ENCODE measurements at regions not wholly inside any gene's neighbourhood (a gene's known extent, or its start where the extent isn't known, plus 50 kb on each side); places are given as distances from the start of the nearest gene placed in this dataset.

DNA sequence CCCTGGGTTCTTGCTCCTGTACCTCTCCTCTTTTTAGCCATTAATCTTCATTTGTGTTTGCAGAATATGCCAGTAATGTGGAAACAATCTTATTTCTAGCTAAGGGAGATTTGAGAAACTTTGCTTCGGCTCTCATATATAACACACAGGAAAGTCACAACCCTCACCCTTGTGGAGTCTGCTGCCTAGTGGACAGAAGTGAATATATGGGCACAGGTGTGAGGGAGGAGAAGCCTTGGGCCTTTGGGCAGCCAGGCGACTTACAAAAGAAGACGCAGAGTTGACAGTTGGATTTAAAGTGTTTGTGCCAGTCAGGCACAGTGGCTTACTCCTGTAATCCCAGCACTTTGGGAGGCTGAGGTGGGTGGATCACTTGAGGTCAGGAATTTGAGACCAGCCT lies 181.8 kb upstream of the TBL1XR1 start:
- Histone ChIP-seq H3K79me2 (ENCODE audit: insufficient read depth, low read length) (no peaks in the 10 kb centered on the region), H3K4me1 (ENCODE audit: insufficient read depth, low read length) (no peaks in the 10 kb centered on the region), H3K9me3 (ENCODE audit: low read depth, low read length) (no peaks in the 10 kb centered on the region), H3K4me2 (ENCODE audit: insufficient read depth, low read length) (no peak overlapping the region), H3K27me3 (ENCODE audit: insufficient read depth, low read length) (no peaks in the 10 kb centered on the region), H3K4me3 (ENCODE audit: insufficient read depth, low read length) (no peak overlapping the region), H3K36me3 (ENCODE audit: insufficient read depth, low read length) (no peaks in the 10 kb centered on the region), H4K20me1 (ENCODE audit: insufficient read depth, low read length) (no peaks in the 10 kb centered on the region), H2AFZ (ENCODE audit: low read length) (no peak overlapping the region), H3K27ac (ENCODE audit: low read depth, low read length) (no peak overlapping the region)
- DNase-seq (ENCODE audit: insufficient read length, low spot score, missing footprints), result no peak
- TF ChIP-seq, protein P1, sequence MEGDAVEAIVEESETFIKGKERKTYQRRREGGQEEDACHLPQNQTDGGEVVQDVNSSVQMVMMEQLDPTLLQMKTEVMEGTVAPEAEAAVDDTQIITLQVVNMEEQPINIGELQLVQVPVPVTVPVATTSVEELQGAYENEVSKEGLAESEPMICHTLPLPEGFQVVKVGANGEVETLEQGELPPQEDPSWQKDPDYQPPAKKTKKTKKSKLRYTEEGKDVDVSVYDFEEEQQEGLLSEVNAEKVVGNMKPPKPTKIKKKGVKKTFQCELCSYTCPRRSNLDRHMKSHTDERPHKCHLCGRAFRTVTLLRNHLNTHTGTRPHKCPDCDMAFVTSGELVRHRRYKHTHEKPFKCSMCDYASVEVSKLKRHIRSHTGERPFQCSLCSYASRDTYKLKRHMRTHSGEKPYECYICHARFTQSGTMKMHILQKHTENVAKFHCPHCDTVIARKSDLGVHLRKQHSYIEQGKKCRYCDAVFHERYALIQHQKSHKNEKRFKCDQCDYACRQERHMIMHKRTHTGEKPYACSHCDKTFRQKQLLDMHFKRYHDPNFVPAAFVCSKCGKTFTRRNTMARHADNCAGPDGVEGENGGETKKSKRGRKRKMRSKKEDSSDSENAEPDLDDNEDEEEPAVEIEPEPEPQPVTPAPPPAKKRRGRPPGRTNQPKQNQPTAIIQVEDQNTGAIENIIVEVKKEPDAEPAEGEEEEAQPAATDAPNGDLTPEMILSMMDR (IDR thresholded peaks at IDR 0.05; ENCODE audit: extremely low read depth, low read depth, low read length), result no peak

DNA sequence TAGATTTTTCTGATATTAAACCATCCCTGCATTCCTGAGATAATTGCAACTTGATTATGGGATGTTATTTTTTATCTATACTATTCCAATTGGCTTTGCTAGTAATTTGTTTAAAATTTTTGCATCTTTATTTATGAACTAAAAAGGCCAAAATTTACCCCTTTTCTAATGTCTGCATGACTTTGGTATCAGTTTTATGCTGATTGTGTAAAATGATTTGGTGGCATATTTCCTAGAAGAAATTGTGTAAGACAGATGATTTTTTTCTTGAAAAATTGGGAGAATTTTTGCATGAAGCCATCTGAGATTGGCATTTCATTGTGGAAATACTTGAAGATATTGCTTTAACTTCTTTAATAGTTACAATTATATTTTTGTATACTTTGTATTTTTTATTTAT lies 183.8 kb upstream of the TBL1XR1 start:
- Histone ChIP-seq H3K4me3 (ENCODE audit: insufficient read depth, low read length) (no peak overlapping the region), H3K36me3 (ENCODE audit: insufficient read depth, low read length) (no peaks in the 10 kb centered on the region), H3K79me2 (ENCODE audit: insufficient read depth, low read length) (no peaks in the 10 kb centered on the region), H4K20me1 (ENCODE audit: insufficient read depth, low read length) (no peaks in the 10 kb centered on the region), H3K9me3 (ENCODE audit: low read depth, low read length) (no peaks in the 10 kb centered on the region), H3K4me1 (ENCODE audit: insufficient read depth, low read length) (peaks cover 6% of the 10 kb centered on the region), H3K4me2 (ENCODE audit: insufficient read depth, low read length) (no peak overlapping the region), H2AFZ (ENCODE audit: low read length) (no peak overlapping the region), H3K27me3 (ENCODE audit: insufficient read depth, low read length) (no peaks in the 10 kb centered on the region), H3K27ac (ENCODE audit: low read depth, low read length) (no peak overlapping the region)
- no peak for DNase-seq (ENCODE audit: insufficient read length, low spot score, missing footprints)
- TF ChIP-seq, protein P1 (IDR thresholded peaks at IDR 0.05; ENCODE audit: extremely low read depth, low read depth, low read length), result no peak

DNA sequence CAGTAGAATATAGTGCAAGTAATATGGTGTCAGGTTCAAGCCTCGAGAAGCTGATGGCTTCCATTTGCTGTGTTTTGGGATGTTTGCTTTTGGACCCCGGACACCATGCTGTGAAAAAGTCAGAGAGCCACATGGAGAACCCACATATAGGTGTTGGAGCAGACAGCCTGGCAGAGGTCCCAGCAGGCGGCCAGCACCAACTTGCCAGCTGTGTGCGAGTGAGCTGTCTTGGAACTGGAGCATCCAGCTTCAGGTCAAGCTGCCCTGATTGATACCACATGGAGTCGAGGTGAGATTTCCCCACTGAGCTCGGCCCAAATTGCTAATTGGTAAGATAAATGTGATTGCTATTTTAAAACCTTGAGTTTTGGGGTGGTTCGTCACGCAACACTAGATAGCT lies 185.7 kb upstream of the TBL1XR1 start:
- Histone ChIP-seq H4K20me1 (ENCODE audit: insufficient read depth, low read length) (no peaks in the 10 kb centered on the region), H3K4me1 (ENCODE audit: insufficient read depth, low read length) (peaks cover 6% of the 10 kb centered on the region), H3K9me3 (ENCODE audit: low read depth, low read length) (no peaks in the 10 kb centered on the region), H3K27ac (ENCODE audit: low read depth, low read length) (no peak overlapping the region), H3K27me3 (ENCODE audit: insufficient read depth, low read length) (no peaks in the 10 kb centered on the region), H2AFZ (ENCODE audit: low read length) (no peak overlapping the region), H3K79me2 (ENCODE audit: insufficient read depth, low read length) (no peaks in the 10 kb centered on the region), H3K4me2 (ENCODE audit: insufficient read depth, low read length) (no peak overlapping the region), H3K36me3 (ENCODE audit: insufficient read depth, low read length) (no peaks in the 10 kb centered on the region), H3K4me3 (ENCODE audit: insufficient read depth, low read length) (no peak overlapping the region)
- TF ChIP-seq, protein P1 (IDR thresholded peaks at IDR 0.05; ENCODE audit: extremely low read depth, low read depth, low read length), result no peak
- DNase-seq (ENCODE audit: insufficient read length, low spot score, missing footprints), result no peak

DNA sequence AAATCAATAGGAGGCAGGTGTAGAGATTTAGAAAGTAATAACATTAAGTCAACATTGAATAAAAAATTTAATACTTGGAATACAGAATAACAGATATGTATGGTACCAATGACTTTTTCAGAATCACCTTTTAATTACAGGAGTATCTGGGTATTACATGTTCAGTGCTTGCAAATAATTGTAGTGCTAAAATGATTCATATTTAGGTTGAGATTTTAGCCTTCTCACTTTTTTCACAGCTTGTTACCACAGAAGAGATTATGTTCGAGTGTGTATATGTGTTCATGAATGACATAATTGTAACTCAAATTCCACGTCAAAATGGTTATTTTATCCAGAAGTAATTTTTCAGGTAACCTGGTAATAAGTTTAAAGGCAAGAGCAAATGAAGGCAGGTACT lies 187.9 kb upstream of the TBL1XR1 start:
- DNase-seq (ENCODE audit: insufficient read length, low spot score, missing footprints), result no peak
- Histone ChIP-seq H3K4me2 (ENCODE audit: insufficient read depth, low read length) (no peak overlapping the region), H4K20me1 (ENCODE audit: insufficient read depth, low read length) (no peaks in the 10 kb centered on the region), H3K27ac (ENCODE audit: low read depth, low read length) (no peak overlapping the region), H3K27me3 (ENCODE audit: insufficient read depth, low read length) (no peaks in the 10 kb centered on the region), H2AFZ (ENCODE audit: low read length) (no peak overlapping the region), H3K79me2 (ENCODE audit: insufficient read depth, low read length) (no peaks in the 10 kb centered on the region), H3K9me3 (ENCODE audit: low read depth, low read length) (no peaks in the 10 kb centered on the region), H3K4me1 (ENCODE audit: insufficient read depth, low read length) (peaks cover 6% of the 10 kb centered on the region), H3K4me3 (ENCODE audit: insufficient read depth, low read length) (no peak overlapping the region), H3K36me3 (ENCODE audit: insufficient read depth, low read length) (no peaks in the 10 kb centered on the region)
- TF ChIP-seq, protein P1 (IDR thresholded peaks at IDR 0.05; ENCODE audit: extremely low read depth, low read depth, low read length), result no peak

Measured in osteoblast (primary cell).